Nephron (organoid): ENCODE measurements at regions not wholly inside any gene's neighbourhood (a gene's known extent, or its start where the extent isn't known, plus 50 kb on each side); places are given as distances from the start of the nearest gene placed in this dataset.

Experiments used
- H3K27ac Mint-ChIP-seq, 3 experiments: 2 replicates each; pipeline ENCODE4 v1.8.0; 2020; ENCODE audit warnings: mixed read lengths in 3 of 3, mild to moderate bottlenecking in 2 of 3, moderate library complexity in 1 of 3
- H3K27me3 Mint-ChIP-seq: 2 replicates; pipeline ENCODE4 v1.8.0; 2021; ENCODE audit warnings: low read depth, mild to moderate bottlenecking, moderate library complexity, mixed read lengths
- H3K36me3 Mint-ChIP-seq: 2 replicates; pipeline ENCODE4 v1.8.0; 2020; ENCODE audit warnings: low read depth, mixed read lengths
- H3K4me1 Mint-ChIP-seq: 2 replicates; pipeline ENCODE4 v1.8.0; 2020; ENCODE audit warnings: mixed read lengths
- H3K4me3 Mint-ChIP-seq, 3 experiments: 2 replicates each; pipeline ENCODE4 v1.8.0; 2020; ENCODE audit warnings: mild to moderate bottlenecking in 3 of 3, mixed read lengths in 3 of 3, moderate library complexity in 2 of 3
- H3K9me3 Mint-ChIP-seq: 2 replicates; pipeline ENCODE4 v1.8.0; 2020; ENCODE audit warnings: mixed read lengths
- TF ChIP-seq, protein P1 (sequence below), 3 experiments: fragments of 200-600 bp; sonication (generic); IDR thresholded peaks; one replicate each; pipeline ENCODE4 v1.5.0; 2021; ENCODE audit warnings: antibody characterized with exemption in 3 of 3; ENCODE audit not compliant: unreplicated experiment in 3 of 3

DNA sequence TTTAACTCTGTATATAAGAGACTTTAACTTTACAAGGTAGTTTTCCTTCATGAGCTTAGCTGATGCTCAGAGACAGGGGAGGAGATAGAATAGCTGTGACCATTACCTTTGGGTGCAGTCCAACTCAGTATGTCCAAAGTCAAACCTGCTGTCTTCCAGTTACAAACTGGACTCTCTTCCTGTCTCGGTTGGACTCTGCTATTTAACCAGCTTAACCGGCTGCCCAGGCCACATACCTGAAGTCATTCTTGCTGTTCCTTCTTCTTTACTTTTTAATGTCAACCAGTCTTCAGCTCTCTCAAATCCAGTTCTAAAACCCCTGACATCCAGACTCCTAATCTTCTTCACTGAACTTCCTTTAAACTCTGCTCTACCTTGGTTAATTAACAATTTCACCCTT lies 138.3 kb upstream of the TSHZ2 start:
- TF ChIP-seq, protein P1, sequence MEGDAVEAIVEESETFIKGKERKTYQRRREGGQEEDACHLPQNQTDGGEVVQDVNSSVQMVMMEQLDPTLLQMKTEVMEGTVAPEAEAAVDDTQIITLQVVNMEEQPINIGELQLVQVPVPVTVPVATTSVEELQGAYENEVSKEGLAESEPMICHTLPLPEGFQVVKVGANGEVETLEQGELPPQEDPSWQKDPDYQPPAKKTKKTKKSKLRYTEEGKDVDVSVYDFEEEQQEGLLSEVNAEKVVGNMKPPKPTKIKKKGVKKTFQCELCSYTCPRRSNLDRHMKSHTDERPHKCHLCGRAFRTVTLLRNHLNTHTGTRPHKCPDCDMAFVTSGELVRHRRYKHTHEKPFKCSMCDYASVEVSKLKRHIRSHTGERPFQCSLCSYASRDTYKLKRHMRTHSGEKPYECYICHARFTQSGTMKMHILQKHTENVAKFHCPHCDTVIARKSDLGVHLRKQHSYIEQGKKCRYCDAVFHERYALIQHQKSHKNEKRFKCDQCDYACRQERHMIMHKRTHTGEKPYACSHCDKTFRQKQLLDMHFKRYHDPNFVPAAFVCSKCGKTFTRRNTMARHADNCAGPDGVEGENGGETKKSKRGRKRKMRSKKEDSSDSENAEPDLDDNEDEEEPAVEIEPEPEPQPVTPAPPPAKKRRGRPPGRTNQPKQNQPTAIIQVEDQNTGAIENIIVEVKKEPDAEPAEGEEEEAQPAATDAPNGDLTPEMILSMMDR (IDR thresholded peaks at IDR 0.05; ENCODE audit: unreplicated experiment in 3 of 3) = no peak
- no peak overlapping the region for H3K27ac Mint-ChIP-seq
- peaks cover 8% of the 10 kb centered on the region for H3K9me3 Mint-ChIP-seq
- no peaks in the 10 kb centered on the region for H3K27me3 Mint-ChIP-seq
- H3K4me1 Mint-ChIP-seq = no peaks in the 10 kb centered on the region
- H3K4me3 Mint-ChIP-seq = no peak overlapping the region
- H3K36me3 Mint-ChIP-seq = no peaks in the 10 kb centered on the region

DNA sequence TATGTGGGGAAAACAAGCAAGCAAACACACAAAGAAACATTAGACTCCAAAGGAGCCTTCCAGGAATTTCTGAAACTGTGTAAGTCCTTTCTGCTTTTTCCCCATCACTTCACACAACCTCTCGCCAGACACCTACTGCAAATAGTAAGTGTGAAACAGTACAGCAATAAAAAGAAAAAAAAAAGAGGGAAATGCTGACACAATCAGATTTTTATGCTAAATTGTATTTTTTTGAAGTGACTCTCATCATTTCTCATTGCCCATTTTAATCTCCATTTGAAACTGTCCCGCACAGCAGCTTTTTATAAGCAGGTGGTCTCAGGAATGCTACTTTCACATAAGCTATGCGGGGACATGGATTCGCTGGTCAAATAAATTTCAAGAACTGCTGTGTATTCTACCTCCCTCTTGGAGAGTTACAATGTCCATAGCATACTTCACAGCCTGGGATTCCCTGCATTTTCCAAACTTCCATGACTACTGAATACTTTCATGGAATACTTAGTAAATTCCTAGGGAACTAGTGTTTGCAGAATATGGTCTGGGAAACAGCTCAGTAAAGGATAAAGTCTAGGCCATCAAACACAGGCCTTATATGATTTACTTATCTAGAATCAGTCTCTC lies 139.9 kb upstream of the TSHZ2 start:
- H3K9me3 Mint-ChIP-seq = peaks cover 8% of the 10 kb centered on the region
- no peak overlapping the region for H3K27ac Mint-ChIP-seq
- TF ChIP-seq, protein P1 (IDR thresholded peaks at IDR 0.05; ENCODE audit: unreplicated experiment in 3 of 3) = no peak
- no peaks in the 10 kb centered on the region for H3K4me1 Mint-ChIP-seq
- no peaks in the 10 kb centered on the region for H3K27me3 Mint-ChIP-seq
- no peaks in the 10 kb centered on the region for H3K36me3 Mint-ChIP-seq
- no peak overlapping the region for H3K4me3 Mint-ChIP-seq

DNA sequence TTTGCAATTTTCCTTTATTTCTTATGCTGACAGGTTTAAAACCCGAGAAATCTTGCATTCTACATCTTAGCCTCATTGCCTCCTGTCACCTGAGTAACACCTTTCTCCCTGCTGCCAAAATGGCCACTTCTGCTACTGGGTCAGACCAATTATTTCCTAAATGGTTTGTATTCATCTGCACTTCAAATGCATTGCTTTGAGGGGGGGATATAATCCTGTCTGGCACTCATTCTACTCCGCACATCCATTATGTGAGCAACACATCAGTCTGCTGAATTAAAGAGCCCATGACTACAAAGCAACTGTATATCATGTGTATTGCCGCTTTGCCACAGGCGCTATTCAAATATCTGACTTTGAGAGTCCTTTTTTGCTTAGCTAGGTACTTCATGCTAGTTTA lies 141.6 kb upstream of the TSHZ2 start:
- H3K4me1 Mint-ChIP-seq = no peaks in the 10 kb centered on the region

DNA sequence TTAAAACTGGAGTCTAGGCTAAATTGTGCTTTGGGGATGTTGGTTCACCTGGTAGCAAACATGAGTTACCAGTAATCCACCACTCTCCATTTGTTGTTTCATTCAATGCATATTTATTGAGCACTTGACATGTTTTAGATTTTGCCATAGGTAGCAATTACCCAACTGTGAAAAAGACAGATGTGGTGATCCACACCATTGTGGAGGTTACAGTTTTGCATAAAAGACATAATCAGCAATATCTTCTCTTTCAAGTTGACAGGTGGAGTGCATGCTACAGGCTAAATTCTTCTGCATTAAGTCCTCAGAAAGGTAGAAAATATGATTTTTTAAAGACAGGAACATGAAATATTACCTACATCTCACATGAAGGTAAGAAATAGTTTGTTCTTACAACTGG lies 143.0 kb upstream of the TSHZ2 start:
- H3K27ac Mint-ChIP-seq = no peak overlapping the region
- no peaks in the 10 kb centered on the region for H3K36me3 Mint-ChIP-seq
- no peaks in the 10 kb centered on the region for H3K4me1 Mint-ChIP-seq
- H3K4me3 Mint-ChIP-seq = no peak overlapping the region
- H3K9me3 Mint-ChIP-seq = peaks cover 8% of the 10 kb centered on the region
- TF ChIP-seq, protein P1 (IDR thresholded peaks at IDR 0.05; ENCODE audit: unreplicated experiment in 3 of 3) = no peak
- H3K27me3 Mint-ChIP-seq = no peaks in the 10 kb centered on the region

More for the DNA sequence above, 141.6 kb upstream of the TSHZ2 start:
- Mint-ChIP-seq H3K27ac (no peak overlapping the region), H3K27me3 (no peaks in the 10 kb centered on the region), H3K9me3 (peaks cover 8% of the 10 kb centered on the region), H3K36me3 (no peaks in the 10 kb centered on the region), H3K4me3 (no peak overlapping the region)
- TF ChIP-seq, protein P1 (IDR thresholded peaks at IDR 0.05; ENCODE audit: unreplicated experiment in 3 of 3) = no peak

DNA sequence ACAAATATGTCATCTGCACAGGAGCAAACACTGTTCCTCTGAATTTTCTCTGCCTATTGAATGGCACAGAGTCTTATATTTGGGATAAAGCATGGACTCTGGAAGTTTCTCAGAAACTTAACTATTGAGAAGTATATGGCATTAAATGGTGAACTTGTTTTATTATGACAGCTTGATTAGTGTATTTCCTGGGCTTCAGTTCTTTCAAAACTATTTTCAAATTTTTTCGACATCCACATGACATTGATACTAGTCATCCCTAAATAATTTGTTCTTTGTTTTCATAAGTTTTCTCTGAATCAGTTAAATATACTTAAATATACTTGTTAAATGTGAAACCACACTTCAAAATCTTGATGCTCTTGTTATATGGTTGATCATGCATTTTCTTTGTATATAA lies 144.0 kb upstream of the TSHZ2 start:
- Mint-ChIP-seq H3K27ac (no peak overlapping the region), H3K9me3 (peaks cover 8% of the 10 kb centered on the region), H3K36me3 (no peaks in the 10 kb centered on the region), H3K4me1 (no peaks in the 10 kb centered on the region), H3K4me3 (no peak overlapping the region), H3K27me3 (no peaks in the 10 kb centered on the region)
- TF ChIP-seq, protein P1 (IDR thresholded peaks at IDR 0.05; ENCODE audit: unreplicated experiment in 3 of 3) = no peak

DNA sequence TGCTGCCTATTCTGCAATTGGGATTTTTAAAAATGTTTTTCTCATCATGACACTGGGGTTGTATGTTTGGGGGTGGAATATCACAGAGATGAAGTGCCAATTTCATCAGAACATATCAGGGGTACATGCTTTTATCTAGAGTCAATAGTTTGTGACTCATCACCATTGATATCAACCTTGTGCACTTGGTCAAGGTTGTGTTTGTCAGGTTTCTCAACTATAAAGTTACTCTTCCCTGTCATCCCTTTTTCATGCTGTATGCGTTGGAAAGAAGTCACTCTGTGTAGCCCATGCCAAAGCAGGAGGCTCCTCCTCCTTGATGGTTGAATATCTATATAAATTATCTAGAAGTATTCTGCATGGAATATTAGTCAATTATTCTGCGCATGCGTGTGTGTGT lies 145.4 kb upstream of the TSHZ2 start:
- no peaks in the 10 kb centered on the region for H3K4me1 Mint-ChIP-seq
- H3K27ac Mint-ChIP-seq = no peak overlapping the region
- H3K9me3 Mint-ChIP-seq = peaks cover 8% of the 10 kb centered on the region
- H3K4me3 Mint-ChIP-seq = no peak overlapping the region
- H3K36me3 Mint-ChIP-seq = no peaks in the 10 kb centered on the region
- no peaks in the 10 kb centered on the region for H3K27me3 Mint-ChIP-seq
- TF ChIP-seq, protein P1 (IDR thresholded peaks at IDR 0.05; ENCODE audit: unreplicated experiment in 3 of 3) = no peak
